Left ventricle myocardium superior (tissue), 1 donor: ENCODE measurements at regions not wholly inside any gene's neighbourhood (a gene's known extent, or its start where the extent isn't known, plus 50 kb on each side); places are given as distances from the start of the nearest gene placed in this dataset.
"Not testable (repeated sequence)": the region's sequence is repeated elsewhere in the genome, so short reads cannot be mapped to it uniquely, and the experiment has no call there.

Experiments used
- ATAC-seq: fragments of 200-7000 bp; cut with Tn5 transposase; one replicate; pipeline ENCODE4 v1.9.1; 2020; ENCODE audit warnings: mild to moderate bottlenecking, moderate library complexity
- DNase-seq: peaks from one replicate; pipeline ENCODE4 v3.0.0-alpha.2; 2020
- intact Hi-C: fragments of 100-400 bp; cut with micrococcal nuclease; formaldehyde crosslinking; loops from one replicate; pipeline ENCODE4 v1.11.0; 2022
- donor health status: DM: no; HTN: yes; CAD: no; lungs with severe emphysema.

- intact Hi-C loops, ATAC-seq, DNase-seq: not testable (repeated sequence)
Measured at GRCh38 chr12:54799966-54800365, 54.4 kb upstream of the MUCL1 start.

- intact Hi-C loops = no loop called here
- no peak for DNase-seq
Measured at GRCh38 chr12:54798651-54799050, 55.7 kb upstream of the MUCL1 start.

GRCh38 chr12:54796991-54797390, 57.3 kb upstream of the MUCL1 start:
- intact Hi-C loops = no loop called here
- no peak for ATAC-seq
- no peak for DNase-seq

More at GRCh38 chr12:54798651-54799050, 55.7 kb upstream of the MUCL1 start:
- no peak for ATAC-seq

GRCh38 chr12:54795644-54796043, 58.7 kb upstream of the MUCL1 start:
- intact Hi-C loops = no loop called here
- ATAC-seq = no peak
- DNase-seq = no peak

- no peak for ATAC-seq
- intact Hi-C loops = no loop called here
- no peak for DNase-seq
Measured at GRCh38 chr12:54786081-54786480, 68.2 kb upstream of the MUCL1 start.

GRCh38 chr12:54784115-54784514, 70.2 kb upstream of the MUCL1 start:
- ATAC-seq (no peak), DNase-seq (no peak)
- intact Hi-C loops = no loop called here

GRCh38 chr12:54777031-54777430, 77.3 kb upstream of the MUCL1 start:
- intact Hi-C loops, DNase-seq, ATAC-seq: not testable (repeated sequence)

GRCh38 chr12:54773593-54773992, 80.7 kb upstream of the MUCL1 start:
- intact Hi-C loops = no loop called here
- ATAC-seq (no peak), DNase-seq (no peak)

GRCh38 chr12:54765652-54766051, 88.7 kb upstream of the MUCL1 start:
- ATAC-seq = no peak
- intact Hi-C loops = no loop called here
- DNase-seq = no peak

- no peak for ATAC-seq
- intact Hi-C loops = no loop called here
Measured at GRCh38 chr12:54762390-54762789, 91.9 kb upstream of the MUCL1 start.

GRCh38 chr12:54759751-54760150, 94.6 kb upstream of the MUCL1 start:
- ATAC-seq (no peak), DNase-seq (no peak)
- intact Hi-C loops = no loop called here

More at GRCh38 chr12:54762390-54762789, 91.9 kb upstream of the MUCL1 start:
- no peak for DNase-seq

GRCh38 chr12:54751493-54751892, 102.8 kb upstream of the MUCL1 start:
- intact Hi-C loops = no loop called here
- no peak for DNase-seq
- ATAC-seq = no peak

GRCh38 chr12:54749191-54749818, 101.1 kb upstream of the DCD start:
- intact Hi-C loops = loop anchor here (5.0 kb wide), 1 partner anchor 208 kb away; no protein-coding TSS in a partner anchor
- DNase-seq (no peak), ATAC-seq (peak; percentile 31)

- DNase-seq (no peak), ATAC-seq (no peak)
- intact Hi-C loops = no loop called here
Measured at GRCh38 chr12:54744590-54744989, 96.4 kb upstream of the DCD start.

GRCh38 chr12:54740882-54741281, 92.7 kb upstream of the DCD start:
- DNase-seq (no peak), ATAC-seq (no peak)
- intact Hi-C loops = no loop called here

GRCh38 chr12:54736549-54736948, 88.4 kb upstream of the DCD start:
- DNase-seq (no peak), ATAC-seq (no peak)
- intact Hi-C loops = no loop called here

GRCh38 chr12:54734196-54734950, 86.2 kb upstream of the DCD start:
- ATAC-seq (peak; percentile 93), DNase-seq (peak; percentile 46)
- intact Hi-C loops = no loop called here

GRCh38 chr12:54725233-54725843, 77.2 kb upstream of the DCD start:
- DNase-seq (no peak), ATAC-seq (no peak)
- intact Hi-C loops = no loop called here

GRCh38 chr12:54723379-54724256, 75.5 kb upstream of the DCD start:
- DNase-seq (no peak), ATAC-seq (no peak)
- intact Hi-C loops = no loop called here
